ENCODE measurements at regions not wholly inside any gene's neighbourhood (a gene's known extent, or its start where the extent isn't known, plus 50 kb on each side); places are given as distances from the start of the nearest gene placed in this dataset.

GRCh38 chr11:16547879-16548278 lies 190.6 kb upstream of the C11orf58 start (continued):
- TF ChIP-seq, protein P1, sequence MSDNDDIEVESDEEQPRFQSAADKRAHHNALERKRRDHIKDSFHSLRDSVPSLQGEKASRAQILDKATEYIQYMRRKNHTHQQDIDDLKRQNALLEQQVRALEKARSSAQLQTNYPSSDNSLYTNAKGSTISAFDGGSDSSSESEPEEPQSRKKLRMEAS (IDR thresholded peaks at IDR 0.05): no peak
- TF ChIP-seq YY1 (IDR thresholded peaks at IDR 0.05; ENCODE audit: extremely low read depth, insufficient replicate concordance, low read depth, low read length) (no peak), POLR2A (IDR thresholded peaks at IDR 0.05; ENCODE audit: borderline replicate concordance, extremely low read depth, insufficient read depth, insufficient read length) (no peak), ELF1 (IDR thresholded peaks at IDR 0.05; ENCODE audit: borderline replicate concordance, low read depth) (no peak), EGR1 (IDR thresholded peaks at IDR 0.05; ENCODE audit: low read depth) (no peak)

DNA sequence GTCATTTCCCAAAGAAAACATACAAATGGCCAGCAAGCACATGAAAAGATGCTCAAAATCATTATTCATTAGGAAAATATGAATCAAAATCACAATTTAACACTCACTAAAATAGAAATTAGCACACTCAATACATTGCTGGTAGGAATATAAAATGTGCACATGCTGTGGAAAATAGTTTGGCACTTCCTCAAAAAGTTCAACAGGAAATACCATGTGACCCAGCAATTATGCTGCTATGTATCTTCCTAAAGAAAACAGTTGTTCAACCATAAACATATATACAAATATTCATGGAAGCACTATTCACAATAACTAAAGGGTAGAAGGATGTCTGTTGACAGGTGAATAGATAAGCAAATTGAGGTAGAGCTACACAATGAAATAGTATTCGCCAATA lies 187.3 kb upstream of the SOX6 start:
- DNase-seq (ENCODE audit: low read depth, low spot score) (no peak), ATAC-seq (no peak)
- no peak for TF ChIP-seq YY1 (IDR thresholded peaks at IDR 0.05; ENCODE audit: extremely low read depth, insufficient replicate concordance, low read depth, low read length)
- TF ChIP-seq ATF3 (IDR thresholded peaks at IDR 0.05): no peak
- no peak for TF ChIP-seq CBX3 (IDR thresholded peaks at IDR 0.05; ENCODE audit: low read depth)
- Histone ChIP-seq H3K27me3 (ENCODE audit: insufficient read depth, low read length) (peaks cover 3% of the 10 kb centered on the region; the same call in 1 of the 2 replicates), H3K36me3 (ENCODE audit: control insufficient read depth in 1 of 2, insufficient read depth in 2 of 2, low read length in 2 of 2) (no peaks in the 10 kb centered on the region), H3K9me3 (ENCODE audit: control insufficient read depth in 1 of 2, insufficient read depth in 1 of 2, low read depth in 1 of 2, low read length in 2 of 2) (no peaks in the 10 kb centered on the region), H3K79me2 (ENCODE audit: insufficient read depth, low read length) (no peaks in the 10 kb centered on the region), H2AFZ (ENCODE audit: low read depth, low read length, poor library complexity, severe bottlenecking) (no peak overlapping the region), H3K9ac (ENCODE audit: low read length) (no peak overlapping the region), H3K4me3 (replicated peaks in 1 of 2; ENCODE audit: low read depth in 1 of 2, low read length in 2 of 2) (no peak overlapping the region), H3K4me2 (ENCODE audit: low read length) (no peak overlapping the region), H3K4me1 (ENCODE audit: control insufficient read depth in 1 of 2, insufficient read depth in 2 of 2, low read length in 2 of 2) (no peaks in the 10 kb centered on the region), H3K9me2 (ENCODE audit: insufficient read depth) (no peaks in the 10 kb centered on the region), H3K27ac (ENCODE audit: low read depth, low read length) (no peak overlapping the region), H4K20me1 (ENCODE audit: insufficient read depth) (no peaks in the 10 kb centered on the region)
- CTCF ChIA-PET: no interaction called here
- RAD21 ChIA-PET (ENCODE audit: low non-redundant PET in 1 of 2, low total read pairs in 2 of 2, uncharacterized antibody in 2 of 2, unreplicated experiment in 2 of 2): no interaction called here
- no TSS peak for BruUV-seq (replicated peaks)
- POLR2A ChIA-PET: no interaction called here
- intact Hi-C loops (cut with micrococcal nuclease): no loop called here

- CTCF ChIA-PET: no interaction called here
Measured at GRCh38 chr11:16542353-16542752, 186.0 kb upstream of the SOX6 start.

More at GRCh38 chr11:16542353-16542752, 186.0 kb upstream of the SOX6 start:
- no peak for TF ChIP-seq ZFX (IDR thresholded peaks at IDR 0.05)
- no peak for TF ChIP-seq SRF (IDR thresholded peaks at IDR 0.05; ENCODE audit: low read depth)
- no peak for TF ChIP-seq EGR1 (IDR thresholded peaks at IDR 0.05; ENCODE audit: low read depth)
- TF ChIP-seq POLR2AphosphoS5 (IDR thresholded peaks at IDR 0.05; ENCODE audit: low read depth, low read length): no peak
- TF ChIP-seq SIN3A (IDR thresholded peaks at IDR 0.05; ENCODE audit: low read depth): no peak
- TF ChIP-seq ATF3 (IDR thresholded peaks at IDR 0.05): no peak
- H3K27ac ChIP-seq (ENCODE audit: low read depth, low read length): no peak overlapping the region
- H3K36me3 ChIP-seq (ENCODE audit: control insufficient read depth in 1 of 2, insufficient read depth in 2 of 2, low read length in 2 of 2): no peaks in the 10 kb centered on the region
- H3K9ac ChIP-seq (ENCODE audit: low read length): no peak overlapping the region
- no peaks in the 10 kb centered on the region for H3K79me2 ChIP-seq (ENCODE audit: insufficient read depth, low read length)
- ATAC-seq (no peak), DNase-seq (ENCODE audit: low read depth, low spot score) (no peak)
- H3K9me3 ChIP-seq (ENCODE audit: control insufficient read depth in 1 of 2, insufficient read depth in 1 of 2, low read depth in 1 of 2, low read length in 2 of 2): no peaks in the 10 kb centered on the region
- no peaks in the 10 kb centered on the region for H3K4me1 ChIP-seq (ENCODE audit: control insufficient read depth in 1 of 2, insufficient read depth in 2 of 2, low read length in 2 of 2)
- H3K9me2 ChIP-seq (ENCODE audit: insufficient read depth): no peaks in the 10 kb centered on the region
- intact Hi-C loops (cut with micrococcal nuclease): no loop called here
- H4K20me1 ChIP-seq (ENCODE audit: insufficient read depth): no peaks in the 10 kb centered on the region
- no peak overlapping the region for H3K4me2 ChIP-seq (ENCODE audit: low read length)
- no peak overlapping the region for H2AFZ ChIP-seq (ENCODE audit: low read depth, low read length, poor library complexity, severe bottlenecking)
- H3K4me3 ChIP-seq (replicated peaks in 1 of 2; ENCODE audit: low read depth in 1 of 2, low read length in 2 of 2): no peak overlapping the region
- RAD21 ChIA-PET (ENCODE audit: low non-redundant PET in 1 of 2, low total read pairs in 2 of 2, uncharacterized antibody in 2 of 2, unreplicated experiment in 2 of 2): no interaction called here
- no TSS peak for BruUV-seq (replicated peaks)
- POLR2A ChIA-PET: no interaction called here
- H3K27me3 ChIP-seq (ENCODE audit: insufficient read depth, low read length): peaks cover 3% of the 10 kb centered on the region; the same call in 1 of the 2 replicates

All from HCT116 (cell line).